KG1 (cell line): ENCODE measurements at regions not wholly inside any gene's neighbourhood (a gene's known extent, or its start where the extent isn't known, plus 50 kb on each side); places are given as distances from the start of the nearest gene placed in this dataset.
A peak's percentile ranks its signal among the peaks of the same experiment; 100 is the strongest.
"Not testable (repeated sequence)": the region's sequence is repeated elsewhere in the genome, so short reads cannot be mapped to it uniquely, and the experiment has no call there.

Experiments
- DNase-seq: peaks from one replicate; lab custom pipeline; 2025; lab: John Stamatoyannopoulos, UW

GRCh38 chrX:124238268-124238667 lies 94.2 kb upstream of the TEX13D start:
- DNase-seq = no peak

DNA sequence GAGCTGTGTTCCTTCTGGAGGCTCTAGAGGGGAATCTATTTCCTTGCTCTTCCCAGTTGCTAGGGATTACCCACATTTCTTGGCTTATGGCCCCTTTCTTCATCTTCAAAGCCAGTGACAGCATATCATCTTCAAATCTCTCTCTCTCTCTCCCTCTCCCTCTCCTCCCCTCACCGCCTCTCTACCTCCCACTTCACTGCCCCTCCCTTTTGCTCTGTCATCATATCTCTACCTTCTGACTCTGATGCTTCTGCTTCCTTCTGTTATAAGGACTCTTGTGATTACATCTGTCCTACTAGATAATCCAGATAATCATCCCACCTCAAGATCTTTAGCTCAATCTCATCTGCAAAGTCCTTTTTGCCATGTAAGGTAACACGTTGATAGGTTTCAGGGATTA lies 93.1 kb upstream of the TEX13D start:
- no peak for DNase-seq

DNA sequence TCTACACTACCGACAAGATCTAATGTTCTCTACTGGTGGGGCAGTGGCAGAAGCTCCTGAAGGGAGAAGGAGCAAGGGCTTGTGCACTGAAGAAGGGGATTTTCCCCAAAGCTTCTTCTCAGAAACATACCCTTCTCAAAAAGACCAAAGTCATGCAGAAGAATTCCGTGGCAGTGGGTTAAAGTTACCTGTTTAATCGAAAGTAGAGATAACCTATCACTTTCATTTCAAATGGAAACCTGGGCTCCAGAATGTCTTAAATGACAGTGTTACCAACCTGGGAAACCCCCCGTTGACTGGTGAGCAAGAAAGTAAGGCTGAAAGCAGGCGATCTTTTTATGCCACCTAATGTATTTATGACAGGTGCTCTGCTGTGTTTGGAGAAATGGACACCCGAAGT lies 92.5 kb upstream of the TEX13D start:
- no peak for DNase-seq

DNA sequence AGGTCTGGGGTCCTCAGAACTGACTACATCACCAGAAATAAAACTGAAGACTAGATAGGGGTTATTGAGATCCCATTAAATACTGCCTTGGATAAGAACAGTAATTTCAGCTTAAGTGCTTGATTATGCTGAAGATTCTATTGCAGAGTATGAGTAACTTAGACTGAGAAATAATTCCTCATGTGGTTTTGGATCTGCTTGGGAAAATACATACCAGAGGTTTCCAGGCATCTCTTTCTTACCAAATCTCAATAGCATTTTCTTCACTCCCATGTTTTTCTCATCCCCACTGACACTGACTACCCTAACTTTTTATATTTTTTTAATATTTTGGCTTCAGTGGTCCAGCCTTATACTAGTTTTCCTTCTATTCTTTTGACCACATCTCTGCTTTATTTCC lies 92.0 kb upstream of the TEX13D start:
- DNase-seq = no peak

GRCh38 chrX:124242131-124242530 lies 90.3 kb upstream of the TEX13D start:
- no peak for DNase-seq

- no peak for DNase-seq
Observed at GRCh38 chrX:124249345-124249744, 83.1 kb upstream of the TEX13D start.

DNA sequence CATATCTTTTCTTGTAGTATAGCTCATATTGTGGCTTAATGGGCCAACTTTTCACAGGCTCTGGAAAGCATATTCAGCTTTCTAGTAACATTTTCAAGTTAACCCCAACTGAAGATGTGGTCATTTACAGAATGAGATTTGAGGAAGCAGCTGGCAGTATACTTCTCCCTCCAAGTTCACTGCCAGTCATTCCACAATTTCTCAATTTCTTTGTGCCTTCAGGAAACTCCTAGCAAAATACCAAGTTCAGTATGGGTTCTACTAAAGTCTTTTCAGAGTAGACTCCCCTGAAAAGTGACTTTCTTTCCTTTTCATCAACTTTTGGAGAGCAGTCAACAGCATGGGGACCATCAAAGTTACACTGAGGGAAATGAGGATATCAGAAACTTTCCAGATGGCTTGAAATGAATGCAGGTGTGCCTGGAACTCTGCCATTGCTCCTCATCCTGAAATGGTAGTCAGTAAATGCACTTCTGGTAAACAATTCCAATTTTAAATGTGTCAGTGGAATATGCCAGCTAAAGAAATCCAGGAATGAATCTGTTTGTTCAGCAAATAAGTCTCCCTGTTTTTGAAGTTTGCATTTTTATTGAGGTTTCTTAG lies 81.5 kb upstream of the TEX13D start:
- no peak for DNase-seq

DNA sequence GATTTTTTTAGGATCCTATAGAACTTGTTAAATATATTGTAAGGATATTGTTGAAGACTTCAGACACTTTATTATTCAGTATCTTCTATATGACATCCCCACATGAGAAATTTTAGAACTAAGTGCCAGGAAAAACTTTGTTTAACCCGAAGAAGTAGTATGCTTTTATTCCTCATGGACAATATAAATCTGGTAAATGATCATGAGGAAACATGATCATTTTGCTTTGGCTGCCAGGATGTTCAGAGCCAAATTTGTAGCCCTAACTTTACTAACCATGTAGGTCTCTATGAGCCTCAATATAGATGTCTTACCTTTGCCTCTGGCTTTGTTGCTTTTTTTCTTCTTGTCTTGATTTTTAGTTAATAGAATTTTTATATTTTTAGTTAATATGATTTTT lies 77.8 kb upstream of the TEX13D start:
- no peak for DNase-seq

GRCh38 chrX:124256216-124256615 lies 76.2 kb upstream of the TEX13D start:
- no peak for DNase-seq

GRCh38 chrX:124256629-124257380 lies 75.7 kb upstream of the TEX13D start:
- DNase-seq = no peak

DNA sequence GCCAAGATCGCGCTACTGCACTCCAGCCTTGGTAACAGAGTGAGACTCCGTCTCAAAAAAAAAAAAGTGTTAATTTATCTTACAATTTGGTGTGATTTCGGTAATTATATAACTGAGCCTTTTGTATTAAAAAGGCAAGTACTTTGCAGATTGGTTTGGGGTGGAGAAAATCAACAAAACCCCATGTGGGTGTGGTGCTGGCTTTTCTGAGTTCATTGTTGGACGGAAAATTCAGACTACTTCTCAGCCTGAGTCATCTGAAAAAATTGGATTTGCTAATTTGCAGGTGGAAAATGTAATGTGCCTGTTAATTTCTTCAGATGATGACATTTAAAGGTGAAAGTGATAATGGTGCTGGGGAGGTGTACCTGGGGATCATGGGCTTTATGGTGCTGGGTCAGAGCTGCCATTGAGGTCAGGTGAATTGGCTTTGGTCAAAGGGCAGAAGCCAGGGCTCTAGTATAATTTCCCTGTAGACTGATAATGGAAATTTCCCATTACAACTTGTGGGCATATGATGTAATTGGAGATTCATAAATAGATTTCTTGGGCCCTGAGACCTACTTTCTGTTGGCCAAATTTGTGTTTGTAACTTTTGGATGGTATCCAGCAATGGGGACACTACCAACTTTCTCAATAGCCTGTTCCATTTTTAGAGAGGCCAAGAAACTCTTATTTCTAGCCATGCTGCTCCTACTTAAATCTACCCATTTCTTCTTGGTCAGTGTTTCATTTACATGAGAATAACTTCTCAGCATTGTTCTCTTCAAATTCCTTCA lies 74.3 kb upstream of the TEX13D start:
- DNase-seq = no peak

GRCh38 chrX:124260845-124261244 lies 71.6 kb upstream of the TEX13D start:
- no peak for DNase-seq

- peak; percentile 10 for DNase-seq
Observed at GRCh38 chrX:124263743-124264142, 68.7 kb upstream of the TEX13D start.

DNA sequence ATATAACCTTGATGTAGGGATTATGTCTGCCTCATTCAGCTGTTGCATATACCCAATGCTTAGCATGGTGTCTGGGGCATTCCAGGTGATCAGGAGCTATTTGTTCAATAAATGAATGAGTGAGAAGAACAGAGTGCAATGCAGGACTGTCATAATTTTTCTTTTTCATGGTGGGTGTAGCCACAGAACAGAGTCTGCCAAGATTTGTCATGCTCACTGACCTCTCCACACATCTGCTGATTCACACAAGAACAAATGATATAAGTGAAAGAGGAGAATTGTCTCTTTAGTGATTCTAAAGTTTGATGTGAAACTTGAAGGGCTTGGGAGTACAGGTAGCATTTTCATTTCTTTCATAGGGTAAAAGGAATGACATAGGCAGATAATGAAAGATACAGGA lies 64.4 kb upstream of the TEX13D start:
- DNase-seq = no peak

- no peak for DNase-seq
Observed at GRCh38 chrX:124269881-124270280, 62.6 kb upstream of the TEX13D start.

GRCh38 chrX:124271599-124271998 lies 60.9 kb upstream of the TEX13D start:
- not testable (repeated sequence) for DNase-seq

- DNase-seq = no peak
Observed at GRCh38 chrX:124272370-124272982, 60.0 kb upstream of the TEX13D start.

- no peak for DNase-seq
Observed at GRCh38 chrX:124274438-124275181, 57.9 kb upstream of the TEX13D start.

DNA sequence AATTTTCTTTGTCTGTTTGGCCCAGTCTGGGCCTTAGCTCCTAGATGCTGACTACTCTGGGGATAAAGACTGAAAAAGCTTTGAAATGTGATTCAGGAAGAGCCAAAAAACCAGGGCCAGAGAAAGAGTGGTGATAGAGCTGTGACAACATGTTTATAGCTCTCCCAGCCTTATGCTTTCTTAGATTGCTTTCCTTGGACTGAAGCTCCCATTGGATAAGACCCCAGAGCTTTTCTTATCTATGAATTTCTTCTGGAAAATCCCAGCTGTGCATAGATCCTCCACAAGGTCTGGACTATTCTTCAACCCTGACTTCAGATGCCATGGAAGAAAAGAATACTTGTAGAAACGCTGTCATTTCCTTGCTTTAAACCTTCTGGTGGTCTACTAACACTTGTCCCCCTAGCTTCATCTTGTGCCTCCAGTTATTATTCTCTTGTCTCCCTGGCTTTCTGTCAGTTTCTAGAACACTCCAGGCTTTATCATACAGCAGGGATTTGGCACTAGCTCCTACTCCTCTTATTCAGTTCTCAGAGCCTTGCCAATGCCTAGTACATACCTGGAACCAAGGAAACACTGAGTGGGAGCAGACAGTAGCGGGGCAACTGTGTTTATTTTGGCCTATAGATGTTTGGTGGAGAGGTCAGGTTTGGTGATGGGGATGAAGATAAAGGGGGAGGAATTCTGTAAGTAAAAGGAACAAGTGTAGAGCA lies 57.1 kb upstream of the TEX13D start:
- no peak for DNase-seq

DNA sequence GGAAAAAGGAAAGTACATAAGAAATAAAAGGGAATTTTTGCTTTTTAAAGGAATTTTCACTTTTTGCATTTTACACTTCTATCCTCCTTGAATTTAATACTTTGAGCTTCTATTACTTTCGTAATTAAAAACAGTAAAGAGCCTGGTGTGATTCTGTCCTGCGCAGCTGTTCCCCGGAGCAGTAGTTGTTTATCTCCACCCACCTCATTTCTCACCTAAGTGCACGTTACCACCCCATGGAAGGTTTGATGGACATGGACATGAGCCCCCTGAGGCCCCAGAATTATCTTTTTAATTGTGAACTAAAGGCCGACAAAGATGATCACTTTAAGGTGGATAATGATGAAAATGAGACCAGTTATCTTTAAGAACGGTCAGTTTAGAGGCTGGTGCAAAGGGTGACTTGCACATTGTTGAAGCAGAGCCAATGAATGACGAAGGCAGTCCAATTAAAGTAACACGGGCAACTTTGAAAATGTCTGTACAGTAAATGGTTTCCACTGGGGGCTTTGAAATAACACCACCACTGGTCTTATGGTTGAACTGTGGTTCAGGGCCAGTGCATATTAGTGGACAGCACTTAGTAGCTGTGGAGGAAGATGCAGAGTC lies 52.1 kb upstream of the TEX13D start:
- DNase-seq = no peak

DNA sequence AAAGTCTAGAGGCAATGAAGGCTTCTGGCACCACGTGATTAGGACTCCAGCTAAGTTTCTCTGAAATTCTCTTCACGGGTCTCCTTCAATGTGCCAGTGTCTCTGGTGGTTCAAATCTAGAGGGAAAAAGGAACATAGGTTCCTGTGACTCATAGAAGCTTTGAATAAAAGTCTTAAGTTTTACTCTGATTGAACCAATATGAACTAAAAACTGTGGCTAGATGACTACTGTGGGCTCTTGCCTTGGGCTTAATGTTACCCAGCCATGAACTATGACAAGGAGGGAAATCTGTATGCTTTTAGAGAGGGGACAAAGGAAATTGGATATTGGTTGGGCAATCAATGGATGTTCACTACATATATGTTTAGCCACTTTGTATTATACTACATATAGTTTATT lies 49.9 kb upstream of the TEX13D start:
- no peak for DNase-seq
